ENCODE measurements at regions not wholly inside any gene's neighbourhood (a gene's known extent, or its start where the extent isn't known, plus 50 kb on each side); places are given as distances from the start of the nearest gene placed in this dataset.

- TF ChIP-seq GATAD2B (conservative IDR thresholded peaks at IDR 0.05; ENCODE audit: low read depth) (no peak), FOXM1 (IDR thresholded peaks at IDR 0.05; ENCODE audit: low read depth, low read length) (no peak), PKNOX1 (IDR thresholded peaks at IDR 0.05) (no peak), RBBP5 (conservative IDR thresholded peaks at IDR 0.05) (no peak), IRF3 (IDR thresholded peaks at IDR 0.05) (no peak), SUPT20H (IDR thresholded peaks at IDR 0.05; ENCODE audit: borderline replicate concordance, control insufficient read depth, low read depth, low read length) (no peak), ZZZ3 (IDR thresholded peaks at IDR 0.05; ENCODE audit: control insufficient read depth, insufficient read length, low read depth) (no peak), HSF1 (IDR thresholded peaks at IDR 0.05; ENCODE audit: low read depth, low read length) (no peak), KDM1A (IDR thresholded peaks at IDR 0.05; ENCODE audit: borderline replicate concordance) (no peak), SP1 (IDR thresholded peaks at IDR 0.05; ENCODE audit: low read depth, low read length) (no peak), SMC3 (IDR thresholded peaks at IDR 0.05; ENCODE audit: borderline replicate concordance, low read length) (no peak)
- TF ChIP-seq, protein P1, sequence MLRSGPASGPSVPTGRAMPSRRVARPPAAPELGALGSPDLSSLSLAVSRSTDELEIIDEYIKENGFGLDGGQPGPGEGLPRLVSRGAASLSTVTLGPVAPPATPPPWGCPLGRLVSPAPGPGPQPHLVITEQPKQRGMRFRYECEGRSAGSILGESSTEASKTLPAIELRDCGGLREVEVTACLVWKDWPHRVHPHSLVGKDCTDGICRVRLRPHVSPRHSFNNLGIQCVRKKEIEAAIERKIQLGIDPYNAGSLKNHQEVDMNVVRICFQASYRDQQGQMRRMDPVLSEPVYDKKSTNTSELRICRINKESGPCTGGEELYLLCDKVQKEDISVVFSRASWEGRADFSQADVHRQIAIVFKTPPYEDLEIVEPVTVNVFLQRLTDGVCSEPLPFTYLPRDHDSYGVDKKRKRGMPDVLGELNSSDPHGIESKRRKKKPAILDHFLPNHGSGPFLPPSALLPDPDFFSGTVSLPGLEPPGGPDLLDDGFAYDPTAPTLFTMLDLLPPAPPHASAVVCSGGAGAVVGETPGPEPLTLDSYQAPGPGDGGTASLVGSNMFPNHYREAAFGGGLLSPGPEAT (IDR thresholded peaks at IDR 0.05; ENCODE audit: low read depth), result no peak
- H3K4me1 ChIP-seq (ENCODE audit: control insufficient read depth, insufficient read depth, low read length), result no peaks in the 10 kb centered on the region
- ChIA-PET RAD21 (ENCODE audit: unreplicated experiment) (no interaction called here), SMC1A (ENCODE audit: uncharacterized antibody, unreplicated experiment) (interaction anchor here (1.0 to 1.4 kb wide), 3 partner anchors 8 to 97 kb away, joined by 3 to 4 read pairs (median 4); no protein-coding TSS in a partner anchor), POLR2A (no interaction called here), CTCF (interaction anchor here (1.6 kb wide), 1 partner anchor 23 kb away, joined by 4 read pairs; no protein-coding TSS in a partner anchor)
- H3K36me3 ChIP-seq (ENCODE audit: control insufficient read depth in 2 of 2, insufficient read depth in 2 of 2, low read length in 1 of 2), result no peaks in the 10 kb centered on the region
- H3K9ac ChIP-seq (ENCODE audit: control insufficient read depth, insufficient read depth, low read length), result no peak overlapping the region
- in situ Hi-C loops (cut with MboI), result no loop called here
- ATAC-seq (no peak), DNase-seq (ENCODE audit: low read depth, low spot score) (no peak), FAIRE-seq (no peak)
- no peaks in the 10 kb centered on the region for H3K79me2 ChIP-seq (ENCODE audit: control insufficient read depth, insufficient read depth, low read length)
- H3K9me3 ChIP-seq (replicated peaks; ENCODE audit: control insufficient read depth, insufficient read depth, low read length), result no peaks in the 10 kb centered on the region; the same call in 2 of the 3 replicates
- H3K4me3 ChIP-seq, result no peak overlapping the region
- H3K27me3 ChIP-seq (replicated peaks in 1 of 2; ENCODE audit: control insufficient read depth in 2 of 2, insufficient read depth in 2 of 2, low read length in 1 of 2), result no peaks in the 10 kb centered on the region
- BruUV-seq (replicated peaks), result no TSS peak
- 0% methylated on average over 1 of the region's 1 CpG for WGBS (ENCODE audit: insufficient coverage, insufficient replicate concordance, low lambda C conversion rate, missing lambda C conversion rate)
- no peak overlapping the region for H3K27ac ChIP-seq (ENCODE audit: control insufficient read depth, insufficient read depth)
- H2AFZ ChIP-seq (ENCODE audit: control insufficient read depth, low read depth, low read length), result no peak overlapping the region
- no peaks in the 10 kb centered on the region; the same call in 1 of the 2 replicates for H4K20me1 ChIP-seq (ENCODE audit: control insufficient read depth, insufficient read depth)
- intact Hi-C loops (cut with micrococcal nuclease; ENCODE audit: unreplicated experiment), result no loop called here
- H3K4me2 ChIP-seq (ENCODE audit: control insufficient read depth, insufficient read depth), result no peak overlapping the region
These were observed 59.0 kb upstream of the ADGRA3 start for GRCh38 chr4:22574880-22575279.

Measured in GM12878 (cell line).